Endothelial cell (in vitro differentiated cells): ENCODE measurements at regions not wholly inside any gene's neighbourhood (a gene's known extent, or its start where the extent isn't known, plus 50 kb on each side); places are given as distances from the start of the nearest gene placed in this dataset.

ENCODE experiments used
- DNase-seq: peaks from one replicate; pipeline ENCODE4 v3.0.0; 2021; ENCODE audit warnings: low spot score
- H3K27ac Mint-ChIP-seq: one replicate; pipeline ENCODE4 v1.8.0; 2021; ENCODE audit warnings: mixed read lengths, inconsistent platforms; ENCODE audit not compliant: unreplicated experiment
- H3K27me3 Mint-ChIP-seq: one replicate; pipeline ENCODE4 v1.8.0; 2021; ENCODE audit warnings: mild to moderate bottlenecking, moderate library complexity, mixed read lengths, inconsistent platforms; ENCODE audit not compliant: unreplicated experiment
- H3K36me3 Mint-ChIP-seq: one replicate; pipeline ENCODE4 v1.8.0; 2021; ENCODE audit warnings: mild to moderate bottlenecking, low read depth, mixed read lengths, inconsistent platforms; ENCODE audit not compliant: unreplicated experiment
- H3K4me1 Mint-ChIP-seq: one replicate; pipeline ENCODE4 v1.8.0; 2021; ENCODE audit warnings: mild to moderate bottlenecking, mixed read lengths, inconsistent platforms; ENCODE audit not compliant: unreplicated experiment
- H3K4me3 Mint-ChIP-seq: one replicate; pipeline ENCODE4 v1.8.0; 2021; ENCODE audit warnings: mild to moderate bottlenecking, mixed read lengths, inconsistent platforms; ENCODE audit not compliant: unreplicated experiment
- H3K9me3 Mint-ChIP-seq: one replicate; pipeline ENCODE4 v1.8.0; 2021; ENCODE audit warnings: mixed read lengths, inconsistent platforms; ENCODE audit not compliant: unreplicated experiment
- TF ChIP-seq, protein P1 (sequence below): fragments of 200-600 bp; sonication (generic); IDR thresholded peaks from one replicate; pipeline ENCODE4 v1.5.0; 2021; ENCODE audit warnings: antibody characterized with exemption; ENCODE audit not compliant: unreplicated experiment

DNA sequence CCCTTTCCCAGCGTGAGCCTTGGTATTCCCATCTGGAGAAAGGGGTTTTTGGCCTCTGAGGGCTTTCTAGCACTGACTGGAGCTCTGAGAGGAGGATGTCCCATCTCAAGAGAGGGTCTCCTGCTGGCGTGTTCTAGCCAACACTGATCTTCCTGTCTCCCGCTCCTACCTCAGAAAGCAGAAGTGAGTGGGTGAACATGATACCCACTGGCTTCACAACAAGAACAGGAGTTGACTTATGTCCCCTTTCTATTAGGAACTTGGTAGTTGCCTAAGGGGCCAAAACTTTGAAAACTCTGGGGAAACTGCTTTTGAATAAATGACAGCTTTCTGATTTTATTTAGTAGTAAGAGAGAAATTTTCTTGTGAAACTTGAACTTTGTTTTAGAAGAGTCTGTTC lies 113.1 kb upstream of the ADCY1 start:
- H3K4me1 Mint-ChIP-seq, result no peaks in the 10 kb centered on the region
- TF ChIP-seq, protein P1, sequence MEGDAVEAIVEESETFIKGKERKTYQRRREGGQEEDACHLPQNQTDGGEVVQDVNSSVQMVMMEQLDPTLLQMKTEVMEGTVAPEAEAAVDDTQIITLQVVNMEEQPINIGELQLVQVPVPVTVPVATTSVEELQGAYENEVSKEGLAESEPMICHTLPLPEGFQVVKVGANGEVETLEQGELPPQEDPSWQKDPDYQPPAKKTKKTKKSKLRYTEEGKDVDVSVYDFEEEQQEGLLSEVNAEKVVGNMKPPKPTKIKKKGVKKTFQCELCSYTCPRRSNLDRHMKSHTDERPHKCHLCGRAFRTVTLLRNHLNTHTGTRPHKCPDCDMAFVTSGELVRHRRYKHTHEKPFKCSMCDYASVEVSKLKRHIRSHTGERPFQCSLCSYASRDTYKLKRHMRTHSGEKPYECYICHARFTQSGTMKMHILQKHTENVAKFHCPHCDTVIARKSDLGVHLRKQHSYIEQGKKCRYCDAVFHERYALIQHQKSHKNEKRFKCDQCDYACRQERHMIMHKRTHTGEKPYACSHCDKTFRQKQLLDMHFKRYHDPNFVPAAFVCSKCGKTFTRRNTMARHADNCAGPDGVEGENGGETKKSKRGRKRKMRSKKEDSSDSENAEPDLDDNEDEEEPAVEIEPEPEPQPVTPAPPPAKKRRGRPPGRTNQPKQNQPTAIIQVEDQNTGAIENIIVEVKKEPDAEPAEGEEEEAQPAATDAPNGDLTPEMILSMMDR, result no peak
- no peak for DNase-seq
- no peaks in the 10 kb centered on the region for H3K36me3 Mint-ChIP-seq
- H3K27me3 Mint-ChIP-seq, result no peaks in the 10 kb centered on the region
- no peak overlapping the region for H3K4me3 Mint-ChIP-seq
- no peaks in the 10 kb centered on the region for H3K9me3 Mint-ChIP-seq
- no peak overlapping the region for H3K27ac Mint-ChIP-seq

GRCh38 chr7:45469103-45469502 lies 105.1 kb upstream of the ADCY1 start:
- H3K27ac Mint-ChIP-seq, result no peak overlapping the region
- no peaks in the 10 kb centered on the region for H3K9me3 Mint-ChIP-seq
- TF ChIP-seq, protein P1, result no peak
- H3K4me3 Mint-ChIP-seq, result no peak overlapping the region
- DNase-seq, result no peak
- H3K27me3 Mint-ChIP-seq, result peaks cover 2% of the 10 kb centered on the region
- H3K4me1 Mint-ChIP-seq, result no peaks in the 10 kb centered on the region
- no peaks in the 10 kb centered on the region for H3K36me3 Mint-ChIP-seq

DNA sequence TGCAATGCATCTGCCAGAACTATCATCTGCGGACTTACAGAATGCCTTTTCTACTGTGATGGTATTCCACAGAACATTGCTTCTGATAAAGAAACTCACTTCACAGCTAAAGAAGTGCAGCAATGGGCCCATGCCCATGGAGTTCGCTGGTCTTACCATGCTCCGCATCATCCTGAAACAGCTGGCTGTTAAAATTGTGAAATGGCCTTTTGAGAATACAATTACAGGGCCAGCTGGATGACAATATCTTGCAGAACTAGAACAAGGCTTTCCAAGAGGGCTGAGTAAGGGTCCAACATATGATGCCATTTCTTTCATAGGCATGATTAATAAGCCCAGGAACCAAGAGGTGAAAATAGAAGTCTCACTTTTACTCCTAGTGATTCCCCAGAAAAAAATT lies 104.1 kb upstream of the ADCY1 start:
- Mint-ChIP-seq H3K9me3 (no peaks in the 10 kb centered on the region), H3K27ac (no peak overlapping the region), H3K4me1 (no peaks in the 10 kb centered on the region), H3K27me3 (peaks cover 2% of the 10 kb centered on the region), H3K36me3 (no peaks in the 10 kb centered on the region), H3K4me3 (no peak overlapping the region)
- DNase-seq, result no peak
- TF ChIP-seq, protein P1, result no peak

DNA sequence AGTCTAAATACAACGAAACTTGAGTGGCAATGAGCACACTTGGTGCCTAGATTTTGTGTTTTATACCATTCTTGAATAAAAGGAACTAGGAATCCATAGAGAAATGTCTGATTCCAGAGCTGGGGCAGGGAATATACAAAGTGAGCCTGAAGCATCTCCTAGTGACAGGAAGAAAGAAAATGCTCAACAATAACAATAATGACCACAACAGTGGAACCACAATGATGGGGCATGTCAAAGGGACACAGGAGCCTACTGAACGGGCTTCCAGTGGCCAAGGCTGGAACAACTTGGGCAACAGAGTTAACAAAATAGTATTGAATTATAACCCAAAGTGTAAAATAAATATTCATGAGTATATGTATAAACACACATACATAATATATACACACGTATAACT lies 94.4 kb upstream of the ADCY1 start:
- no peaks in the 10 kb centered on the region for H3K27me3 Mint-ChIP-seq
- H3K9me3 Mint-ChIP-seq, result no peaks in the 10 kb centered on the region
- TF ChIP-seq, protein P1, result no peak
- no peak overlapping the region for H3K27ac Mint-ChIP-seq
- H3K4me3 Mint-ChIP-seq, result no peak overlapping the region
- no peak for DNase-seq
- H3K4me1 Mint-ChIP-seq, result peaks cover 9% of the 10 kb centered on the region
- no peaks in the 10 kb centered on the region for H3K36me3 Mint-ChIP-seq

- no peak overlapping the region for H3K27ac Mint-ChIP-seq
- no peaks in the 10 kb centered on the region for H3K9me3 Mint-ChIP-seq
- TF ChIP-seq, protein P1, result no peak
- H3K27me3 Mint-ChIP-seq, result no peaks in the 10 kb centered on the region
- H3K36me3 Mint-ChIP-seq, result no peaks in the 10 kb centered on the region
- H3K4me1 Mint-ChIP-seq, result peaks cover 9% of the 10 kb centered on the region
- no peak overlapping the region for H3K4me3 Mint-ChIP-seq
- DNase-seq, result no peak
Measured at GRCh38 chr7:45482451-45482850, 91.7 kb upstream of the ADCY1 start.
